Neural progenitor cell (in vitro differentiated cells): ENCODE measurements at regions not wholly inside any gene's neighbourhood (a gene's known extent, or its start where the extent isn't known, plus 50 kb on each side); places are given as distances from the start of the nearest gene placed in this dataset.

ENCODE experiments used
- EZH2 ChIP-seq: fragments of 200-600 bp; sonication (generic); IDR thresholded peaks from 2 replicates; pipeline ENCODE4 v1.6.1; 2017; ENCODE audit warnings: antibody characterized with exemption, mild to moderate bottlenecking, moderate library complexity
- EZH2phosphoT487 ChIP-seq: fragments of 200-600 bp; sonication (generic); IDR thresholded peaks from 2 replicates; pipeline ENCODE4 v1.6.1; 2017; ENCODE audit warnings: antibody characterized with exemption
- TF ChIP-seq, protein P1 (sequence below): fragments of 200-600 bp; sonication (generic); IDR thresholded peaks from 2 replicates; pipeline ENCODE4 v1.5.1; 2017; ENCODE audit warnings: antibody characterized with exemption, mild to moderate bottlenecking

DNA sequence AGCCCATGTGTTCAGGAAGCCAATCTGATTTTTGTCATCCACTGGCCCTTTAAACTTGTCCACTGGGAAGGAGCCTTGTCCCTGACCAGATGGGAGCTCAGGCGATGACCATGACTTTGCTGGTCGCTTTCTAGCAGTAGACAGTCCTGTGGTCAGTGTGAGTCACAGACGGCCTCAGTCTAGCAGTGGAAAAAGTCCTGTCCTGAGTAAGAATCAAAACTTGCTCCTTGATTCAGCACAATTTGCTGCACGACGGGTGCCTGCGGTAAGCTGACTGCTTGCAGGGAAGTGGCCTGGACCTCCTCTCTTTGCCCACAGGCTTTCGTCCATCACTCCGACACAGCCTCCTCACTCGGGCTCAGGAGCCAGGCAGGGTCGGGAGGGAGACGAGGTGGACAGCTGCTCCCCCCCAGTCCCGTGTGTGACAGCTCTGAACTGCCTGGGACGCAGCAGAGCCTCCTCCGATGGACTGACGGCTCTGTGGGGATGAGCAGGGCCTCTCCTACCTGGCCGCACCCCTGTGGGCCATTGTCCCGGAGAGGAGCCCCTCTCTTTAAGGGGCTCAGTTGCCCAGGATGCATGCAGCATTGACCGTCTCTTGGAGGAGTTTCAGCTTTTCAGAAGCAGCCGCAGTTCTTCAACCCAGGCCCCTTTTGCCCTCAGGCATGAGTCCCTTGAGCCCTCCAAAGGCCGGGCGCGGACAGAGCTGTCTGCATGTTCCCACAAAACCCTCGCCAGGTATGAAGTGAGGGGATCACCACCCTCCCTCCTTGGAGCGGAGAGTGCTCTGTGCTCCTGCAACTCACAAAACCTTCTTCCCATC is 209.2 kb downstream of the ANKRD60 start:
- TF ChIP-seq, protein P1, sequence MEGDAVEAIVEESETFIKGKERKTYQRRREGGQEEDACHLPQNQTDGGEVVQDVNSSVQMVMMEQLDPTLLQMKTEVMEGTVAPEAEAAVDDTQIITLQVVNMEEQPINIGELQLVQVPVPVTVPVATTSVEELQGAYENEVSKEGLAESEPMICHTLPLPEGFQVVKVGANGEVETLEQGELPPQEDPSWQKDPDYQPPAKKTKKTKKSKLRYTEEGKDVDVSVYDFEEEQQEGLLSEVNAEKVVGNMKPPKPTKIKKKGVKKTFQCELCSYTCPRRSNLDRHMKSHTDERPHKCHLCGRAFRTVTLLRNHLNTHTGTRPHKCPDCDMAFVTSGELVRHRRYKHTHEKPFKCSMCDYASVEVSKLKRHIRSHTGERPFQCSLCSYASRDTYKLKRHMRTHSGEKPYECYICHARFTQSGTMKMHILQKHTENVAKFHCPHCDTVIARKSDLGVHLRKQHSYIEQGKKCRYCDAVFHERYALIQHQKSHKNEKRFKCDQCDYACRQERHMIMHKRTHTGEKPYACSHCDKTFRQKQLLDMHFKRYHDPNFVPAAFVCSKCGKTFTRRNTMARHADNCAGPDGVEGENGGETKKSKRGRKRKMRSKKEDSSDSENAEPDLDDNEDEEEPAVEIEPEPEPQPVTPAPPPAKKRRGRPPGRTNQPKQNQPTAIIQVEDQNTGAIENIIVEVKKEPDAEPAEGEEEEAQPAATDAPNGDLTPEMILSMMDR: no peak
- TF ChIP-seq EZH2: no peak
- TF ChIP-seq EZH2phosphoT487: no peak
